GM12865 (cell line): ENCODE measurements at regions not wholly inside any gene's neighbourhood (a gene's known extent, or its start where the extent isn't known, plus 50 kb on each side); places are given as distances from the start of the nearest gene placed in this dataset.
"Not testable (repeated sequence)": the region's sequence is repeated elsewhere in the genome, so short reads cannot be mapped to it uniquely, and the experiment has no call there.

ENCODE experiments used
- DNase-seq: peaks from one replicate; pipeline ENCODE4 v3.0.0; 2010; ENCODE audit warnings: low read depth
- H3K4me3 ChIP-seq: 2 replicates; pipeline ENCODE4 v1.5.1; 2011; ENCODE audit warnings: mild to moderate bottlenecking, low read depth, low read length, control low read depth
- TF ChIP-seq, protein P1 (sequence below): IDR thresholded peaks from 2 replicates; pipeline ENCODE4 v1.5.1; 2011; ENCODE audit warnings: low read length, control low read depth, low read depth, inconsistent platforms; ENCODE audit not compliant: insufficient read depth; ENCODE audit errors: missing control alignments

DNA sequence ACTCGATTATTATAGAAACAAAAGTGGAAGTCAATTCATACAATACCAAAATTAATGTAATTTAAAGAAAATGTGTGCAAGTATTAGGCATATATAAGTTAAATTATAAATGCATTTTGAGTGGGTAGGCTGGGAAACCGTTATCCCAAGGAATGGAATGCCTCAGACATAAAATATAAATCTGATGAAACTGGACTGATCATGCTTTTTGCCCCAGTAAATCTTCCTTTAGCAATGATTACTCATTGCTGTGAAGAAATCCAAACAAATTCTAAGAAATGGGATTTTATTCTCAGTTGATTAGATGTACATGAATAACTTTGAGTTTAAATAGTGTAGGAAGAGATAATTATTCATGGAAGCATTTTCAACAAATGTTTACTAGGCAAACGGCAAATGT is 185.5 kb upstream of the KCNMB2 start:
- DNase-seq = no peak
- TF ChIP-seq, protein P1, sequence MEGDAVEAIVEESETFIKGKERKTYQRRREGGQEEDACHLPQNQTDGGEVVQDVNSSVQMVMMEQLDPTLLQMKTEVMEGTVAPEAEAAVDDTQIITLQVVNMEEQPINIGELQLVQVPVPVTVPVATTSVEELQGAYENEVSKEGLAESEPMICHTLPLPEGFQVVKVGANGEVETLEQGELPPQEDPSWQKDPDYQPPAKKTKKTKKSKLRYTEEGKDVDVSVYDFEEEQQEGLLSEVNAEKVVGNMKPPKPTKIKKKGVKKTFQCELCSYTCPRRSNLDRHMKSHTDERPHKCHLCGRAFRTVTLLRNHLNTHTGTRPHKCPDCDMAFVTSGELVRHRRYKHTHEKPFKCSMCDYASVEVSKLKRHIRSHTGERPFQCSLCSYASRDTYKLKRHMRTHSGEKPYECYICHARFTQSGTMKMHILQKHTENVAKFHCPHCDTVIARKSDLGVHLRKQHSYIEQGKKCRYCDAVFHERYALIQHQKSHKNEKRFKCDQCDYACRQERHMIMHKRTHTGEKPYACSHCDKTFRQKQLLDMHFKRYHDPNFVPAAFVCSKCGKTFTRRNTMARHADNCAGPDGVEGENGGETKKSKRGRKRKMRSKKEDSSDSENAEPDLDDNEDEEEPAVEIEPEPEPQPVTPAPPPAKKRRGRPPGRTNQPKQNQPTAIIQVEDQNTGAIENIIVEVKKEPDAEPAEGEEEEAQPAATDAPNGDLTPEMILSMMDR = no peak
- no peak overlapping the region for H3K4me3 ChIP-seq

DNA sequence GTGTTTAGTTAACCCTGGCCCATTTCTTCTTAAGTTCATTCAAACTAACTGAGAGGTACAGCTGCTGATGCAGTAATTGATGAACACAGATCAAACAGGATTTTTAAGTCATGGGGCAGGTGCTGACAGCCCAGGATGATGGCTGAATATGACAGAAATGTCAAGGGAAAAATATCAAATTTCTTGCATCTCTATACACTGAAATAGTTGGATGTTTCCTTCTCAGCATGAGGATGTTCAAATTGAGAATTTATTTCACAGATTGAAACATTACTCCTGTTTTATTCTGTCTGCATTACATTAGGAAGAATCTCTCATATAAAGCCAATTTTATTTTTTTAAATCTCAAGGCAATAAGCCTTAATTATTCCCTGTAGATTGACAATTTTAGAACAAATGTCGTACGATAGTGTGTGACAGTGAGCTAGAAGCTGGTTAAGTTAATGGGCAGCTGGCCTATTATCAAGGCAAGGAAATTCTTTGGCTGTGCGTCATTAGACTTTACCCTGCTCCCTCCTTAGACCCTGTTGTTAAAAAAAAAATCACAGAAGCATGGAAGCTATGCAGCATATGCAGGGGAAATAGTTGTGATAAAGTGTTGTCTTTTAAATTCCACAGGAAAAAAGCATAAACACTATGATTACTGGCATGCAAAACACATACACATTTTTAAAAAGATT is 183.8 kb upstream of the KCNMB2 start:
- DNase-seq = no peak
- no peak overlapping the region for H3K4me3 ChIP-seq
- TF ChIP-seq, protein P1 = no peak

DNA sequence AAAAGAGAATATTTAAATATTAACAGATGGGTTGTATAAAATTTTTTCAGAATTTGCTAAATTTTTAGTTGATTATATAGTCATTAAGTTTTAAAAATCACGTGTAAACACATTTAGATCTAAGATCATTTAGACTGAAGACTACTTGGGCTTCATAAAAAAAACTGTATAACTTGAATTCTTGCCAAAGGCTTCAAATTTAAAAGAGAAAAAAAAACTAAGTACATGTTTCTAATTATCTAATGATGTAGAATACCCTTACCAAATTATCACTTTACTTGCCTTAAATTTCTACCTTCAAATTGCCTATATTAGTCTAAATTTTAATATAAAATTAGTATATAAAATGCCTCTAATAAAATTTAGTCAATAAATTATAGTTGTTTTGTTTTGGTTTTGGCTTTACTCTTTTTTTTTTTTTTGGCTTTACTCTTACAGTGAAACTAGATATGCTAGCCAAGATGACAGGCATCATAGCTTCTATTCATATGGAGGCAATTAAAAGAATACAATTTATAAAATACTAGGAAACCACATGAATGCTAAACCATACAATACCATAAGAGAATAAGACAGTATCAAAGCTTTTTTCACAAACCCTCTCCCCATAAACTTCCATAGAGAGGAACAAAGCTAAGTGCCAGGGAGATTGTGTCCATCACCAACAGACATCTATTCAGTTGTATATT is 183.1 kb upstream of the KCNMB2 start:
- TF ChIP-seq, protein P1 = no peak
- no peak overlapping the region for H3K4me3 ChIP-seq
- DNase-seq = no peak

DNA sequence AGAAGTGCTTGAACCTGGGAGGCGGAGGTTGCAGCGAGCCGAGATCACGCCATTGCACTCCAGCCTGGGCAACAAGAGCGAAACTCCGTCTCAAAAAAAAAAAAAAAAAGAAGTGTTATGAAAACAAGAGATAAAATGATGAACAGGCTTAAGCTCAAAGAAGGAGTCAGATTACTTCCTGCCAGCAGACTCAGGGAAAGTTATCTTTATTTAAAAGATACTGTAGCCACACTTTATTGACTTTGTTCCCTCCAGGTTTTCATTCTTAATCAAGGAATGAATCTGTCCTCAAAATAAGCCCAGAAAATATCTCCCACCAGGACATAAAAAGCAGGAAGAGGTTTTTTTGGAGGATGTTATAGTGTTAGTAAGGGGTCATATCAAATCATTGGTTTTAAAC is 176.5 kb upstream of the KCNMB2 start:
- H3K4me3 ChIP-seq = no peak overlapping the region
- no peak for DNase-seq
- TF ChIP-seq, protein P1 = no peak

DNA sequence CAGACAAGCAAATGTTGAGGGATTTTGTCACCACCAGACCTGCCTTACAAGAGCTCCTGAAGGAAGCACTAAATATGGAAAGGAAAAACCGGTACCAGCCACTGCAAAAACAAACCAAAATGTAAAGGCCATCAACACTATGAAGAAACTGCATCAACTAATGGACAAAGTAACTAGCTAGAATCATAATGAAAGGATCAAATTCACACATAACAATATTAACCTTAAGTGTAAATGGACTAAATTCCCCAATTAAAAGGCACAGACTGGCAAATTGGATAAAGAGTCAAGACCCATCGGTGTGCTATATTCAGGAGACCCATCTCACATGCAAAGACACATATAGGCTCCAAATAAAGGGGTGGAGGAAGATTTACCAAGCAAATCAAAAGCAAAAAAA is 173.2 kb upstream of the KCNMB2 start:
- H3K4me3 ChIP-seq, DNase-seq: not testable (repeated sequence)

DNA sequence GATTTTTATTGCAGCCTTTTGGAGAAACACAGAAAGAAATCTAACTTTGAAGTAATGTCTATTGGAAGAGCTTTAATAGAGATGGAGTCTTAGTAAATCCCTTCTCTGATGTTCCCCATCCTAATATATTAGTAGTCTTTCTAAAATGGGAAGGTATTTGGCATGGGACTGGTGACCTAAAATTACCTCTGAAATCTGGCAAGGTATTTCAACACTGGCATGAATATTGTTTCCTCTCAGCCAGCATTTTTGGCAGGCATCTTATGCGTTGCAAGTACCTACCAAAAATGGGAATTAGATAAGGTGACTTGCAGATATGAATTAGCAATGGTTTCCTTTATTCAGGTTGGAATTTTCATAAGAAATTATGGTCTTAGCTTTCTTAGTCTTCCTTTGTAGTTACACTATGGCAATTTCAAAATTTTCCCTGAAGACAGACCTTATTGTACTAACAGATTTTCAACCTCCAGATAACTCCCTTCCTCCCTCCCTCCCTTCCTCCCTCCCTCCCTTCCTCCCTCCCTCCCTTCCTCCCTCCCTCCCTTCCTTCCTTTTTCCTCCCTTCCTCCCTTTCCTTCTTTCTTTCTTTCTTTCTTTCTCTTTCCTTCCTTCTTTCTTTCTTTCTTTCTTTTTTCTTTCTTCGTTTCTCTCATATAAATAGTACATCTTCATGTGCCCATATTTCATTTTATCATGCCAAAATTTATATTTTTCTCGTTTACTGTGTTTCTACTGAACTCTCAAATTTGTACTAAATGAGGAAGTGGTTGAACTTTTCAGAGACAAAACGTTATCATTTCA is 168.2 kb upstream of the KCNMB2 start:
- H3K4me3 ChIP-seq = no peak overlapping the region
- no peak for DNase-seq
- TF ChIP-seq, protein P1 = no peak

DNA sequence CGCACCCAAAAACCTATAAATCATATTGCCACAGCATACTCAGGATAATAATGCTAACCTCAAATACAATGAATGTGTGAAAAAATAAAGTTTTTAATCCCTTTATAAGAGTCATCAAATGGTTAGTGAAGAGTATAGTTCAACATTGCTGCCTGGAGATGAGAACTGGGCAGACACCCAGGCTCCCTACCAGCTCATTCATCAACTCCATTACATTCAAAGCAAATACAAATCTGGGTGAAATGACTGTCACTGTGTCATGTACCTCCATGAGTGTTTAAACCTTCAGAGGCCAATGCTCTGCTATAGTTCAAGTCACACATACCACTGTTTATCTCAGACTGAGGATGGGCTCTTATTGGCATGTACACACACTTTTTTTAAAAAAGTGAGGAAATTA is 167.2 kb upstream of the KCNMB2 start:
- DNase-seq = no peak
- TF ChIP-seq, protein P1 = no peak
- no peak overlapping the region for H3K4me3 ChIP-seq
